HG03442 (cell line): ENCODE measurements at regions not wholly inside any gene's neighbourhood (a gene's known extent, or its start where the extent isn't known, plus 50 kb on each side); places are given as distances from the start of the nearest gene placed in this dataset.

ENCODE experiments used
- ATAC-seq: cut with Tn5 transposase; IDR thresholded peaks from one replicate; pipeline ENCODE4 v1.9.1; 2021; ENCODE audit warnings: mild to moderate bottlenecking, moderate library complexity; ENCODE audit not compliant: unreplicated experiment

DNA sequence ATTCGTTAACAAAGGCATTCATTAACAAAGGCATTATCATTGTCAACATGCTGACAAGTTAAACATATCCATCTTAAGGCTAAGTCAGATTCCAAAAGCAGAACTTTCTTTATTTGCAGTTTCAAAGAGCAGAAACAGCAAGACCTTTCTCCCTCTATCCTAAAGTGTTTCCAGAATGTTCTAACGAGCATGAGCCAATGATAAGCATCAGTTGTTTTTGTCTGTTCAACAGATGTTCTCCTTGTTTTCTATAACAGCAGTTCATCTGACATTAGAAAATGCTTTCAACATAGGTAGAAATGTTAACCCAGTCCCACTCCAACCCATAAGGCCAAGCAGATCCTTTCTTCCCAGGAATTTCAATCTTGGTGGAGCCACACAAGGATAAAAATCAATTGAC is 77.6 kb upstream of the POMGNT2 start:
- no peak for ATAC-seq

DNA sequence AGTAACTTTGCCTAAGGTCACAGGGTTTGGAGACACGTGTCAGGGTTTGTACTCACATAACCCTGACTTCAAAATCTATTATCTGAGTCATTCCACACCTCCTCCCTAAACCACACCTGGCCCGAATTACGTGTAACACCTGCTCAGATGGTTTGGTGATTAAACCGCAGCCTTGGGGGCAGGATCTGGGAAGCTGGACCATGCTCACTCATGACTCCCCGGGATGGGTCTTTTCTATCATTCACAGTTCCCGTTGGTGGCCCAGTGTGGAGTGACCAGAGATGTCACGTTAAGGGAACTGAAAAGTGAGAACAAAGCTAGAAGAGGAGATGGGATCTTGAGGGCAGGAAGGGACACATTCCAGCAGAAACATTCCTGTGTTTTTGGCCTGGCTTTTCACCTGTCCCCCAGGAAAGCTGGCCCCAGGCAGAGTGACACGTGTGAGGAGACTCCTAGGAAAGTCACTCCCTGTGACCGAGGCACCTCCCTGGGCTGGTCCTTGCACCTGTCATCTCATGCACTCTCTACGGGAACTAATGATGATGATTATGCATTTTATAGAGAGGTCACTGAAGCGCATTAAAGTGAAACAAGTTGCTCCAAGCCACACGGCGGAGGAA is 75.4 kb upstream of the POMGNT2 start:
- ATAC-seq, result peak; percentile 68

DNA sequence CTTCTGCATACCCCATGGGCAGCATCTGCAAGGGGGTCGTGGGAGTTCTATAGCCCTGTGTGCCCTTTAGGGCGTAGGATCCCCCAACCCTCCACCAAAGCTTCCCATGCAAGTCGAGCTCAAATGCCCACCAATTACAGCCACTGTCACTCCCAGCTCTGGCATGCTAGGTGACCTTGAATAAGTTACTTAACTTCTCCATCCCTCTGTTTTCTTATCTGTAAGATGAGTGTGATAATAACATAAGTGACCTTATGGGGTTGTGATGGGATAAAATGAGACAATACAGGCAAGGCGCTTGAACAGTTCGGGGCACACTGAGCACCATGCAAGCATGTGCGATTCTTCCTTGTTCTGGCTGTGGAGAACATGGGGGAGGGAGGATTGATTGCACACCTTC is 74.8 kb upstream of the POMGNT2 start:
- peak; percentile 8 for ATAC-seq

DNA sequence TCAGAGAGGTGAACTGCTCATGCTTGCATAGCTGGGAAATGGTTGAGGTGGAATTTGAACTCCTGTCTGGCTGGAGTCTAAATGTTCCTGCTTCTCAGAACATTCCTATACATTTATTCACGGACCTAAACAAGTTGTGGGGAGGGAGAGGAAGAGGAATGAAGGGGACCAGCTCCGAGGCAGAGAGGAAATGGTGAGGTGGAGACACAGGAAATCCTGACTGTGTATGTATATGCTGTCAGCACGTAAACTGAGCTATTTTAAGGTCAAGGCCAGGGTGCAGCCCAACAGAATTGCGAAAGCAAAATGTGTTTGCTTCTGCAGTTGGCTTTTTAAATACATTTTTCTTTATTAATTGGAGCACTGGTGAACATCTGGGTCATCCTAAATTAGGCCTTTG is 74.1 kb upstream of the POMGNT2 start:
- ATAC-seq, result no peak

DNA sequence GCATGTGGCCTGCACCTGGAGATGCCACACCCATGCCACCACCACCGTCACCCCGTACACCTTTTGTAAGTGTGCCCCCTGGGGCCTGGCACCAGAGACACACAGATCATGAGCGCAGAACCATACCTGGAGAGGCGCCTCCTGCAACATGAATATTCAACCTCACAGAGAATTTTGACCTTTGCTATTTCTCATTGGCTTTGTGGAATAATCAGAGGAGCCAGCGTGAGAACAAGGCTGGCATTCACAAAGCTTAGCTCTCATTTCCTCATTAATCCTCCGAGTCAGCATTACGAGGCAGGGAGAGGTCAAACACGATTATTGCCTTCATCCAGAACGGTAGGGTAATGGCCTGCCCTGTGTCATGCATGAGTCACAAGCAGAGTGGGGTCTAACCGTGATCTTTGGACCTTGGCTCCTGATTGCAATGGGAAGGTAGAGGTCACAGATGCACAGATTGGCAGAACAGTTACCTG is 73.0 kb upstream of the POMGNT2 start:
- no peak for ATAC-seq

DNA sequence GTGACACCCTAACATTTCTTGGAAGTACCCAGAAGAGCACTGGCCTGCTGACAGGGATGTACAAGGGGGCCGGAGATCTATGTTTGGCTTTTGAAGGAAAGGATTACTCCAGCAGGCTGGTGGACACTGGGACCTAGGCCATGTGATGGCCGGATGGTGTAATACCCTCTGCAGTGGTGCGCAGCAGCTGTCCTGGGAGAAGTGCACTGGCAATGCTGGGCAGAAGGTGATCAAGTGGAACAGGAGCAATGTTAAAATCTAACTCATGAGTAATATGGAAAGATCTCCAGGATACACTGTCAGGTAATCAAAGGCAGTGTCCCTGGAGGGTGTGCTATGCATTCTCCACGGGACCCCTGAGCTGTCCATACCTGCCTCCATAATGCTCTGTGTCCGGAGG is 71.2 kb upstream of the POMGNT2 start:
- no peak for ATAC-seq

DNA sequence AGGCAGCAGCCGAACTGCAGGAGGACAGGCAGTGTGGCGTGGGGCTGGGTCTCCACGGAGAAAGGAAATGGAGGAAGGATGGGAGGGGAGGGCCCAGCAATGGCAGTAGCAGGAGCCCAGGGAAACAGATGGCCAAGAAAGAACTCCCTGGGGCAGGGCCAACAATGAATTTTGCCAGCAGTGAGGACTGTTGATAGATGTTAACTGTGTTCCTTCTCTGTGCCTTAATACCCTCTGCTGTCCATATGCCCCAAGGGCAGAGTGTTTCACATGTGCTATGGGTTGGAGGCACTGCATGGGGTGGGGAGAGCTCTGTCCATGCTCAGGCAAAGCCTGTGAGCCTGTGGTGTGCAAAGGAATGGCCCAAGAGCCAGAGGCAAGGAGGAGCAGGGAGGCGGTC is 70.8 kb upstream of the POMGNT2 start:
- no peak for ATAC-seq

DNA sequence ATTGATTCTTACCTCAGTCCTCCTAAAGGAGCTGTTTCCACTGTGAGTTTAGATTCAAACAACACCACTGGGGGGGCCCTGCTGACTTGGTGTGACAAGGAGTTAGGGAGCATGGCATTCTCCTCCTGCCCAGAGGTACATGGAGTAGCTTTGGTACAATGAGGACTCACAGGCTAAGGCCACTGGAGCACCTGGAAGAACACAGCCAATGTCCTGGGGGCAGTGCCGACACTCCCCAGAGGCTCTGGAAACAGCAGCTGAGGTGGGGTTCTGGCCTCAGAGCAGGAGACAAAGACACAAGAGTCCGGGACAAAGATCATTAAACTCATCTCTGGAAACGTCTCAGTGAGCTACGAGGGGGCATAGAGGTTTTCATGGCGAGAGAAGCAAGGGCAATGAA is 69.7 kb upstream of the POMGNT2 start:
- no peak for ATAC-seq

DNA sequence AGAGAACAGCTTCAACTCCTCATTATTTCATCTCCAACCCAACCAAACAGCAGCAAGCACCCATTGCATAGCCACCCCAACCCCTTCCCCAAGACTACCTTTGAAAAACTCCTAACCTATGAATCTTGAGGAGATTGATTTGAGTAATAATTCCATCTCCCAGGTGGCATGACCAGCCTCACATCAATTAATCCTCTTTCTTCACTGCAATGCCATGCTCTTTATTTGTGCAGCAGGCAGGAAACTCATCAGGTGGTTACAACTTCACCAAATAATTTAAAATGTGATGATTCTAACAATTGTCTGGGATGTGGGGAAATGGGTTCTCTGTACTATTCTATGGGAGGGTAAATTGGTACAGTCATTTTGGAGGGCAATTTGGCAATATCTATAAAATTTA is 68.1 kb upstream of the POMGNT2 start:
- ATAC-seq, result no peak

DNA sequence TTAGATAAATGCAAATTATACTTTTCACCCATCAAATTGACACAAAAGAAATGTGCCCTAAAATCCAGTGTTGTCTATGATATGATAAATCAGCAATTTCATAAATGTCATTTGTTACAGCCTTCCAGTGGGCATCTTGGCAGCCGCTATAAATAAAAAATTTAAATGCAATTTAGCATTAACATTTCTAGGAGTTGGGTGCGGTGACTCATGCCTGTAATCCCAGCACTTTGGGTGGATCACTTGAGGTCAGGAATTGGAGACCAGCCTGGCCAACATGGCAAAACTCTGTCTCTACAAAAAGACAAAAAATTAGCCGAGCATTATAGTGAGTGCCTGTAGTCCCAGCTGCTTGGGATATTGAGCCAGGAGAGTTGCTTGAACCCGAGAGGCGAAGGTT is 65.9 kb upstream of the POMGNT2 start:
- no peak for ATAC-seq

DNA sequence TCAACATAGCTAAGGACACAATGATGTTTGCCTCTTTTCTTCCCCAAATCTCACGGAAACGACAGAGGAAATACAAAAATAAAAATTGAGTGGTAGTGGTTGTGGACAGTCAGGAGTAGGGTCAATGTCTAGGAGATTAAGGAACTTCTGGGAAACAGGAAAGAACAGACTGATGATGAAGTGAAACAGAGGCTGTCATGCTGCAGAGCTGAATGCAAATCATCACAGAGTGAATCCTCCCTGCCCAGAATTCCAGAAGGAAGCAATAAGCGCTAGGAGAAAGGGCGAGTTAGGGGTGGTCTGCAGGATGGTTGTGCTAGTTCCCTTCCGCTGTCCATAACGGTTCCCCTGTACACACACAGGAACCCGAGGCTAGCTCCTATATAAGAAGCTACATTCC is 64.7 kb upstream of the POMGNT2 start:
- no peak for ATAC-seq

DNA sequence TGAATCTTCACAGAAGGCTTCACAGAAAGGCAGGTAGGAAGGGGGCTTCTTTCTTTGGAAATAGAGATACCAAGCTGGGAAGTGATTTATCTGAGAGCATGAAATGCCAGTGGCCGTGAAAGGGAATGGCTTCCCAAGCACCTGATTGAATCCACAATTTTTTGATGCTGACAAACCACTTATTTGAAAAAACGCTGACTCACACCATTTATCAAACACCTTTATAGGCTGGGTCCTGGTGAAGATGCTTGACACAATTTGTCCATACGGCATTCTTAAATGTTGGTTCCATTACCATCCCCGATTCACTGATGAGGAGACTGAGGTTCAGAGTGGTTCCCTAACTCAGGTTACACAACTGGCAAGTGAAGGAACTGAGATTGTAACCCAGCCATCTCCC is 64.1 kb upstream of the POMGNT2 start:
- no peak for ATAC-seq

DNA sequence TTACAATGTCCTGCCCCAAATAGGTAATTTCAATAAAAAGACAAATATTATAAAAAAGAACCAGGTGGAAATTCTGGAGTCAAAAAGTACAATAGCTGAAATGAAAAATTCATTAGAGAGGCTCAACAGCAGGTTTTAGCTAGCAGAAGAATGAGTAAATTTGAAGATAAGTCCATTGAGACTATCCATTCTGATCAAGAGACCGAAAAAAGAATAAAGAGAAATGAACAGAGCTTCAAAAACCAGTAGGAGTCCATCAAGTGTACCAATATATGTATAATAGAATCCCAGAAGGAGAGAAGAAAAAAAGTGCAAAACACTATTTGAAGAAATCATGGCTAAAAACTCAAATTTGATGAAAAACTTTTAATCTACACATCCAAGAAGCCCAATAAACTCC is 60.5 kb upstream of the POMGNT2 start:
- no peak for ATAC-seq

DNA sequence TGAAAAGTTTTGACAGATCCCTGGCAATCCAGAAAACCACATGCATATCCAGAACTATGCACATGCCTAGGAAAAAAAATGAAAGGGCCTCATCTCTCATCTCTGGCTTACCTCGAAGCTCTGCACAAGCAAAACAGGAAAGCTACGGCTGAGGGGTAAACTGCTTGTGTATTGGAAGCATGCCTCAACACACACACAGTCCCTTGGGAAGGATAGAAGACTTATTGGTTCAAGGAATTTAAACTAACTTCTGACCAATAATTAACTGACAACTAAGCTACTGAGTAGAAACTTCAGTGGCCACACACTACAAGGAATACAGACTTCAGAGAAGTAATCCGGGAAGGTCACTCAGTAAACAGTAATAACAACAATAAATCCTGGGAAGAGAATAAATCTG is 59.9 kb upstream of the POMGNT2 start:
- ATAC-seq, result no peak

DNA sequence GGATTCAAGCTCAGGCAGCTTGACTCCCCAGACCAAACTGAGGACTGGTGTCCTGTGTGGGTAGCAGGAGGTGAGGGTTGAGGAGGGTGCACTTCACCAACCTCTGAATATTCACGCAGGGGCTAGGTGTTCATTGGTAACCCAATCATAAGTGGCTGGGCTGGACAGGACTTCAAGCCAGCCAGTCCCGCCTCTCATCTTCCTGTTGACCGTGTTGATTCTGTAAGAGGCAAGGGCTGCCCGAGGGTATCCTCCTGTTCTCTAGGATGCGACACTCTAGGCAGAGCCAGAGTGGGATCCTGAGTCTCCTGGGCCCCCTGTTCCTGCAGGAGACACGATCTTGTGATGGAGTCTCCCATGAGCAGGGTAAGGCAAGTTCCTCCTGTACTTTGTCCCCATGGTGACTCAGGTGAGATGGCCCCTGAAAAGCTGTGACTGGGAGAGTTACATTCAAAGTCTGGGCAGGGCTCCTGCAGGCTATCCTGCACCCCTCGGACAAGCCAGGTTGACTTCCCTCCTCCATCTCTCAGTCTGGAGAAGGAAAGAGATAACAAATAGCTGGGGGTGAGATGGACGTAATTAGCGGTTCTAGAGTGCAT is 58.1 kb upstream of the POMGNT2 start:
- no peak for ATAC-seq

DNA sequence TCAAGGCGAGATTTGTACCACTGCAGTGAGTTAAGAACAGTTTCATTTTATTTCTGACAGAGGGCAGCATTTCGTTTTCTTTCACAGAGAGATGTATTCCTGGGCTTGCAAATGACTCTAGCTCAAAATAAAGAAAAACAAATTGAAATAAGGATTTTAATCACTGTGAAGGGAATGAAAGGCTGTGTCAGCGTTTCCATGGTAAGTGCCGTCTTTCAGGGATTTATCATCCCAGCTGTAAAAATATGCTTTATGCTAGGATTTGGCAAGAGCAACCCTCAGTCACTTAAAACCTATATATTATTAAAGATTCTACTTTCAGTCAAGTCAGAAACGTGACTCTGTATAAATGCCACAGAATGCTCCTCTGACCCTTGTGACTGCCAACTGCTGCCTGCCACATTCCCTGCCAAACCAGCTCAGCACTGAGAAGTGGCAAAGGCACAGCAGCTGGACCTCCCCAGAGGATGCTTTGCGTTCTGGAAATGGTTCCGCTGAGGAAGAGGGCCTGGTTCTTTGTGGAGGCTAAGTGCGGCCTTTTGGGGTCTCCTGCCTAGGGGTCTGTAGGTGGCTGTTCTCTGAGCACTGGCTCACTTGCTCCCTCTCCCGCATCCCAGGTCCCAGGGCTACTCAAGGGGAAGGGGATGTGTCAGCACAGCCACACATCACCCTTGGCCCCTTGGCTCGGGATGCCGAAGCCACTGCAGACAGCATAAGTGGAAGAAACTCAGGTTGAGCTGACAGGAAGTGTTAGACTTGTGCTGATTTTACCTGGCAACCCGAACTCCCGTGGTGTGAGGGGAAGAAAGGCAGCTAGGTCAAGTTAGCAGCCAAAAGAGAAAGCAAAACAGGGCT is 56.6 kb upstream of the POMGNT2 start:
- ATAC-seq, result no peak

DNA sequence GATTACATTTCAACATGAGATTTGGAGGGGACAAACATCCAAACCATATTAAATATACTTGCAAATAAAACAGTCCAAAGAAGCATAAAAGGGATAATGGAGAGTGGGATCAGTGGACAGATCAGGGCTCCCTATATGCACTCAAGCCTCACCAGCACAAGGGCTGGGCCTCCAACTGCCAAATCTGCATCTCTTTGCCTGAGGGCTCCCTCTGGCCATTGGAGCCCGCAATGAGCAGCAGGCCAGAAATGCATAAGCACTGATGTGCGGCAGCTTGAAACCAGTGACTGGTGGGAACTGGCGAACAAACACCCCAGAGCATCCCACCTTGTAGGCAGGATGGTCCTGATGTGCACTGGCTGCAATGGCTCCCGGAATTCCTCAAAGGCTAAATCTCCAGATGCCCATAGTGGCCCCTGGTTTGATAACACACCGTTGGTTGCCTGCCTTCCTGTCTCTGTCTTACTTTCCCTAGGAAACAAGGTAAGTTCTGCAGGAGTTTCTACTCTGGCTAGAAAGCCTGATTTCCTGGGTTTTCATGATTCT is 55.9 kb upstream of the POMGNT2 start:
- no peak for ATAC-seq

DNA sequence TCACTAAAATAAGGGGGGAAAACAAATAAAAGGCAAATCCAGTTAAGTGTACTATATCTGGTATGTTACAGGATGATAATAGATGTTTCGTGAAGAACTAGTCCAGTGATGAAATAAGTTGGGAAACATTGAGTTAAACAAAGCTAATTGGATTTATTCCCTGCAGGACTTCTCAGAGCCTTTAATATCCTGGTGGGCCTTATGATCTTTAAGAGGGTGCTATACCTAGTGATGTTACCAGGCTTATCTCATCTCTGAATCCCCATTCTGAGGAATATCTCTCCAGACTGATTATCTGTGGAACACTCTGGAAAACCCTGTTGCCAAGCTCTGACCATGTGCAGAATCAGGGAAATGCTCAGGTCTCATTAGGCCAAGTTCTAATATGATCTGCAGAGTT is 54.8 kb upstream of the POMGNT2 start:
- ATAC-seq, result no peak

DNA sequence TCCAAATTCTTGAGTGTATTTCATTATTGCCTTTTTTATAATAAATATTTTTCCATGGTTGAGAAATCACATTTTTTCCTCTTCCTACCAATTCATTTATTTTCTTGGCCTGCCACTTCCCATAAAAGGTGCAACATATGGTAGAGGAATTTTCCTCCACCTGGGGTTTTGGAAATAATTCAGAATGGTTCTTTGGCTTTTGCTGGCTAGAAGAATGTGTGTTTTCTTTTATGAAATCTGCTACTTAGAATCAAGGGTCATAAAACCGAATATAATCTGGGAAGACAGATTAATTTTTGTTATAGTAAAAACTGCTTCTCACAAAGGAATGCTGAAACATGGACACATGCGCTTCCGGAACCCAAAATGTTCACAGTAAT is 54.0 kb upstream of the POMGNT2 start:
- no peak for ATAC-seq

DNA sequence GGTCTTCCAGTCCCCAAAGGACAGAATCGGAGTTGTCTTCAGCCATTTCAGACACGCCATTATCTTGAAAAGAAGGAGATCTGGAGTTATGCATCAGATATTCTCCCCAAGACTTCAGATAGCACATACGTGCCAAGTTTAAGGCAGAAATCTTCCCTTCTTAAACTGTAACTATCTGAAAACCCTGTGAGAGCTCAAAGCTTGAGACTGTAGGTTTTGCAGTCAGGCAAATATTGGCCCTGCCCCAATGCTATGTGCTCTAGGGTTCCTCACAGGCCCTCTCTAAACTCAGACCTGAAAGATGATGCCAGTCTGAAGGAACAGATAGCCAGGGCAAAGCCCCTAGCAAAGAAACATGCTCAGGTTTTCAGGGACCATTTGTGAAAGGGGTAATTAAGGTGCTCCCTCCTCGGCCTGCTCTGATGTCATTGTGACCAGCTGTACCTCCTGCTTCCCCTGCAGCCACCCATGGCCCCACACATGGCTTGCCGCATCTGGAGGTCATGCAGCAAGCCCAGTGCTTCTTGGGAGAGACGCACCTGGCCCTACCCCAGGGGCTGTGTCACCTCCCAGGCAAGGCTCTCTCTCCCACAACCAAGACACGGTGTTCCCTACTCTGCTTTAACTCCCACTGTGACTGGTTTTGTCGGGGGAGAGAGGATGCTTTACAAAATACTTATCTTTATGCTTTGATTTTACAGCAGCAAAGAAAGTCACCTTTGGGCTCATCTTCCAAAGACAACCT is 53.4 kb upstream of the POMGNT2 start:
- no peak for ATAC-seq

DNA sequence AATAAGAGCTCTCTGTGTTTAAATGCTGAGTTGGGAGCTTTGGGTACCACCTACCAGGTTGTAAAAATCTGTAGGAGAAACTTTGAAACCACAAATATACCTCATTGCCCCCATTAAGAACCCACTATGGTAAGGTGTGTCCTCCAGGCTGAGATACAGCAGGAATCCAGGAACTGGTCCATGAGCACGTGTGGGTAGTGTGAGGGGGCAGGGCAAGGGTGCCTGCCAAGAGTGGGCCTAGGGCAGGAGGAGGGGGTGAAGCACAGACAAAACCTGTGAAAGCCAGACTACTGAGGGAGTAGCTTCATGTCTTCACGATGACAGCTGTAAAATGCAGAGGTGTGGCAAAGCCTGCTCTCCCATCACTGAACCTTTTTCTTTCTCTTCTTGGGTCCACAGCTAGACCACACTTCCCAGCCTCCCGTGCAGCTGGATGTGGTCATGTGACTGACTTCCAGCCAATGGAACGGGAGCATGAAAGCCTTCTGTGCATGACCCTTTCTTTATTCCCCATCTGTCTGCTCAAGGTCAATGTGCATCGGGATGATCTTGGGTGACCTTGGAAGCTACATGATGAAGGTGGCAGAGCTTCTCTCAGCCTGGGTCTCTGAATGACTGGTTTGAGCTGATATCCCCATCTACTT is 51.1 kb upstream of the POMGNT2 start:
- ATAC-seq, result no peak
